WTC11 (cell line): ENCODE measurements at regions not wholly inside any gene's neighbourhood (a gene's known extent, or its start where the extent isn't known, plus 50 kb on each side); places are given as distances from the start of the nearest gene placed in this dataset.

Source experiments
- ATAC-seq: fragments of 200-7000 bp; cut with Tn5 transposase; 2 replicates; pipeline ENCODE4 v1.10.0; 2021; ENCODE audit warnings: mild to moderate bottlenecking, moderate library complexity
- CTCF ChIA-PET: fragments of 300-600 bp; sonication (Branson Sonifier 250); formaldehyde crosslinking; loops from one replicate; lab custom pipeline; 2021; ENCODE audit warnings: antibody characterized with exemption; lab: Charles Lee
- POLR2A ChIA-PET: fragments of 350-600 bp; sonication (Branson Sonifier 250); formaldehyde crosslinking; loops from one replicate; lab custom pipeline; 2021; ENCODE audit warnings: antibody characterized with exemption; lab: Charles Lee
- DNase-seq: peaks from one replicate; pipeline ENCODE4 v3.0.0; 2021; ENCODE audit warnings: low spot score
- H3K27ac Mint-ChIP-seq: 2 replicates; pipeline ENCODE4 v1.8.0; 2021; ENCODE audit warnings: mixed read lengths
- H3K27me3 Mint-ChIP-seq: 2 replicates; pipeline ENCODE4 v1.8.0; 2021; ENCODE audit warnings: low read depth, mild to moderate bottlenecking, moderate library complexity, mixed read lengths
- H3K36me3 Mint-ChIP-seq: 2 replicates; pipeline ENCODE4 v1.8.0; 2021; ENCODE audit warnings: mixed read lengths
- H3K4me1 Mint-ChIP-seq: 2 replicates; pipeline ENCODE4 v1.8.0; 2022; ENCODE audit warnings: mixed read lengths
- H3K4me3 Mint-ChIP-seq: 2 replicates; pipeline ENCODE4 v1.8.0; 2021; ENCODE audit warnings: mild to moderate bottlenecking, moderate library complexity, mixed read lengths
- H3K9me3 Mint-ChIP-seq: 2 replicates; pipeline ENCODE4 v1.8.0; 2021; ENCODE audit warnings: mixed read lengths
- ATF2 ChIP-seq: sonication (generic); formaldehyde crosslinking; IDR thresholded peaks from 2 replicates; pipeline ENCODE4 v1.8.1; 2022; ENCODE audit warnings: low read depth, missing genetic modification reagents, borderline replicate concordance
- ERG ChIP-seq: fragments of 250-450 bp; sonication (Bioruptor Pico); IDR thresholded peaks from 2 replicates; pipeline ENCODE4 v1.8.0; 2021; ENCODE audit warnings: mild to moderate bottlenecking
- FOXJ3 ChIP-seq: sonication (generic); formaldehyde crosslinking; IDR thresholded peaks from 2 replicates; pipeline ENCODE4 v1.9.0; 2021; ENCODE audit warnings: missing genetic modification reagents, mild to moderate bottlenecking, borderline replicate concordance
- GABPB1 ChIP-seq: sonication (generic); formaldehyde crosslinking; IDR thresholded peaks from 2 replicates; pipeline ENCODE4 v1.8.1; 2023; ENCODE audit warnings: mild to moderate bottlenecking, missing genetic modification reagents
- MAX ChIP-seq: sonication (generic); formaldehyde crosslinking; IDR thresholded peaks from 2 replicates; pipeline ENCODE4 v1.8.0; 2022; ENCODE audit warnings: mild to moderate bottlenecking, missing genetic modification reagents
- MLX ChIP-seq: sonication (generic); formaldehyde crosslinking; IDR thresholded peaks from 2 replicates; pipeline ENCODE4 v1.8.1; 2023; ENCODE audit warnings: mild to moderate bottlenecking, missing genetic modification reagents, moderate library complexity
- NFYB ChIP-seq: sonication (generic); formaldehyde crosslinking; conservative IDR thresholded peaks from 2 replicates; pipeline ENCODE4 v1.8.0; 2022; ENCODE audit warnings: low read depth, missing genetic modification reagents
- NR2C2 ChIP-seq: sonication (generic); formaldehyde crosslinking; IDR thresholded peaks from 2 replicates; pipeline ENCODE4 v1.8.0; 2022; ENCODE audit warnings: mild to moderate bottlenecking, missing genetic modification reagents
- NR3C1 ChIP-seq: sonication (generic); formaldehyde crosslinking; conservative IDR thresholded peaks from 2 replicates; pipeline ENCODE4 v1.8.1; 2023; ENCODE audit warnings: low read depth, mild to moderate bottlenecking, missing genetic modification reagents
- SMAD3 ChIP-seq: sonication (generic); formaldehyde crosslinking; IDR thresholded peaks from 2 replicates; pipeline ENCODE4 v1.8.0; 2022; ENCODE audit warnings: missing genetic modification reagents, mild to moderate bottlenecking, borderline replicate concordance
- TEAD1 ChIP-seq: sonication (generic); formaldehyde crosslinking; IDR thresholded peaks from 2 replicates; pipeline ENCODE4 v1.8.0; 2022; ENCODE audit warnings: mild to moderate bottlenecking, missing genetic modification reagents
- USF1 ChIP-seq: sonication (generic); formaldehyde crosslinking; IDR thresholded peaks from 2 replicates; pipeline ENCODE4 v1.8.0; 2022; ENCODE audit warnings: mild to moderate bottlenecking, missing genetic modification reagents
- ZNF138 ChIP-seq: sonication (generic); formaldehyde crosslinking; conservative IDR thresholded peaks from 2 replicates; pipeline ENCODE4 v1.8.1; 2022; ENCODE audit warnings: mild to moderate bottlenecking, moderate library complexity, missing genetic modification reagents
- ZNF425 ChIP-seq: fragments of 250-450 bp; sonication (Bioruptor Pico); conservative IDR thresholded peaks from 2 replicates; pipeline ENCODE4 v1.9.0; 2021; ENCODE audit warnings: mild to moderate bottlenecking
- ZNF671 ChIP-seq: fragments of 250-450 bp; sonication (Bioruptor Pico); IDR thresholded peaks from 2 replicates; pipeline ENCODE4 v1.8.0; 2021; ENCODE audit warnings: mild to moderate bottlenecking
- ZSCAN18 ChIP-seq: fragments of 250-450 bp; sonication (Bioruptor Pico); IDR thresholded peaks from 2 replicates; pipeline ENCODE4 v2.1.2; 2022; ENCODE audit warnings: mild to moderate bottlenecking, moderate library complexity
- TF ChIP-seq, protein P1 (sequence below): sonication (generic); formaldehyde crosslinking; IDR thresholded peaks from 2 replicates; pipeline ENCODE4 v1.8.1; 2023; ENCODE audit warnings: mild to moderate bottlenecking, missing genetic modification reagents
- TF ChIP-seq, protein P2 (sequence below): fragments of 250-450 bp; sonication (Bioruptor Pico); IDR thresholded peaks from 2 replicates; pipeline ENCODE4 v1.9.0; 2021; ENCODE audit warnings: mild to moderate bottlenecking

DNA sequence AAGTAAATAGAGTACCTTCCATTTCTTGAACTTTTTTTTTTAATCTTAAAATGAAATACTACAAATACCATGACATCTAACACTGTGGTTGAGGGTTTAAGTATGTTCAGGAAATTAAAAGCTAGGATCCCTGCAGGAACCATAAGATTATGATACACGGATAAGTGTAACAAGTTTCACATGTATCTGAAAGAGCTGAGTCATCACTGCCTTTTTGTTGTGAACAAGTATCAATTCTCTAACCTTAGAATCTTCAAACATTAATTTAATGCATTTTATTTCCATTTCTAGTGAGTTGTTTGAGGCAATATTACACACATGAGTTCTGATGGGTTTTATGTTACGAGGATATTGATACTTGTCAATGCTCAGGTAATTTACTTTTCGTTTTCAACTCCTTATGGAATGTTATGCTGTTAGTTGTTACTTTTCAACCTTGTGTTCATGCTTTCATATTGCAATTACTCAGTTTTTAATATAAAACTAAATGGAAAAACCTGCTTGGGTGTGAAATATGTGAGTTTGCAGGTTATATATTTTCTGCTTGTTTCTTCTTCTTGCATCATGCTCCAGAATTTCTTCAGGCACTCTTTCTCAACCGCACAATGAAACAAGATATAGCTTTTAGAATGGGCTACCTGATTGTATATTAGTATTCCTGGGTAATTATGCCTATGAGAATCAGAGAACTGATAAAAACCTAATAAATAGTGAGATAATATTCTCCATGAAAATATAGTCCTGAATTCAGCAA, 361.3 kb upstream of the MTNR1B start:
- no peak for ATAC-seq
- no peak for DNase-seq
- H3K9me3 Mint-ChIP-seq: no peaks in the 10 kb centered on the region
- no peak overlapping the region for H3K4me3 Mint-ChIP-seq
- H3K4me1 Mint-ChIP-seq: peaks cover 4% of the 10 kb centered on the region
- CTCF ChIA-PET: no interaction called here
- no peak for TF ChIP-seq NFYB (CRISPR knock-in tag)
- TF ChIP-seq NR3C1 (CRISPR knock-in tag): no peak
- no peak for TF ChIP-seq TEAD1
- TF ChIP-seq, protein P1, sequence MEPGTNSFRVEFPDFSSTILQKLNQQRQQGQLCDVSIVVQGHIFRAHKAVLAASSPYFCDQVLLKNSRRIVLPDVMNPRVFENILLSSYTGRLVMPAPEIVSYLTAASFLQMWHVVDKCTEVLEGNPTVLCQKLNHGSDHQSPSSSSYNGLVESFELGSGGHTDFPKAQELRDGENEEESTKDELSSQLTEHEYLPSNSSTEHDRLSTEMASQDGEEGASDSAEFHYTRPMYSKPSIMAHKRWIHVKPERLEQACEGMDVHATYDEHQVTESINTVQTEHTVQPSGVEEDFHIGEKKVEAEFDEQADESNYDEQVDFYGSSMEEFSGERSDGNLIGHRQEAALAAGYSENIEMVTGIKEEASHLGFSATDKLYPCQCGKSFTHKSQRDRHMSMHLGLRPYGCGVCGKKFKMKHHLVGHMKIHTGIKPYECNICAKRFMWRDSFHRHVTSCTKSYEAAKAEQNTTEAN (CRISPR knock-in tag): no peak
- no peak for TF ChIP-seq ATF2 (CRISPR knock-in tag)
- TF ChIP-seq NR2C2 (CRISPR knock-in tag): no peak
- no peak for TF ChIP-seq ZNF425 (CRISPR knock-in tag)
- no peak for TF ChIP-seq SMAD3 (CRISPR knock-in tag)
- no peak for TF ChIP-seq ZNF671
- no peak for TF ChIP-seq GABPB1 (CRISPR knock-in tag)
- no peak for TF ChIP-seq ERG
- TF ChIP-seq, all 79 proteins: peak for 0
- Mint-ChIP-seq H3K27me3 (no peaks in the 10 kb centered on the region), H3K27ac (no peak overlapping the region), H3K36me3 (no peaks in the 10 kb centered on the region)
- POLR2A ChIA-PET: no interaction called here

DNA sequence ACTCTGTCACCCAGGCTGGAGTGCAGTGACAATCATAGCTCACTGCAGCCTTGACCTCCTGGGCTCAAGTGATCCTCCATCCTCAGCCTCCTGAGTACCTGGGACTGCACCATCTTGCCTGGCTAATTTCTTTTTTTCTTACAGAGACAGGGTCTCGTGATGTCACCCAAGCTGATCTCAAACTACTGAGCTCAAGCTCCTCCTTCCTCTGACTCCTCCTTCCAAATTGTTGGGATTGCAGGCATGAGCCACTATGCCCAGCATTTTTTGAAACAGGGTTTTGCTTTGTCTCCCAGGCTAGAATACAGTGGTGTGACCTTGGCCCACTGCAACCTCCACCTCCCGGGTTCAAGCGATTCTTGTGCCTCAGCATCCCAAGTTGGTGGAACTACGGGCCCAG, 358.3 kb upstream of the MTNR1B start:
- H3K9me3 Mint-ChIP-seq: peaks cover 1% of the 10 kb centered on the region
- no peaks in the 10 kb centered on the region for H3K27me3 Mint-ChIP-seq
- H3K4me3 Mint-ChIP-seq: no peak overlapping the region
- H3K4me1 Mint-ChIP-seq: no peaks in the 10 kb centered on the region
- ATAC-seq (peak; percentile 60), DNase-seq (no peak)
- H3K27ac Mint-ChIP-seq: no peak overlapping the region
- POLR2A ChIA-PET: interaction anchor here (0.6 kb wide), 1 partner anchor 18 kb away, joined by 8 read pairs; no protein-coding TSS in a partner anchor
- CTCF ChIA-PET: no interaction called here
- H3K36me3 Mint-ChIP-seq: no peaks in the 10 kb centered on the region
- TF ChIP-seq MLX (no peak), USF1 (CRISPR knock-in tag) (no peak), ZNF138 (CRISPR knock-in tag) (no peak), ZSCAN18 (CRISPR knock-in tag) (no peak), FOXJ3 (CRISPR knock-in tag) (no peak), MAX (no peak)
- TF ChIP-seq, protein P2, sequence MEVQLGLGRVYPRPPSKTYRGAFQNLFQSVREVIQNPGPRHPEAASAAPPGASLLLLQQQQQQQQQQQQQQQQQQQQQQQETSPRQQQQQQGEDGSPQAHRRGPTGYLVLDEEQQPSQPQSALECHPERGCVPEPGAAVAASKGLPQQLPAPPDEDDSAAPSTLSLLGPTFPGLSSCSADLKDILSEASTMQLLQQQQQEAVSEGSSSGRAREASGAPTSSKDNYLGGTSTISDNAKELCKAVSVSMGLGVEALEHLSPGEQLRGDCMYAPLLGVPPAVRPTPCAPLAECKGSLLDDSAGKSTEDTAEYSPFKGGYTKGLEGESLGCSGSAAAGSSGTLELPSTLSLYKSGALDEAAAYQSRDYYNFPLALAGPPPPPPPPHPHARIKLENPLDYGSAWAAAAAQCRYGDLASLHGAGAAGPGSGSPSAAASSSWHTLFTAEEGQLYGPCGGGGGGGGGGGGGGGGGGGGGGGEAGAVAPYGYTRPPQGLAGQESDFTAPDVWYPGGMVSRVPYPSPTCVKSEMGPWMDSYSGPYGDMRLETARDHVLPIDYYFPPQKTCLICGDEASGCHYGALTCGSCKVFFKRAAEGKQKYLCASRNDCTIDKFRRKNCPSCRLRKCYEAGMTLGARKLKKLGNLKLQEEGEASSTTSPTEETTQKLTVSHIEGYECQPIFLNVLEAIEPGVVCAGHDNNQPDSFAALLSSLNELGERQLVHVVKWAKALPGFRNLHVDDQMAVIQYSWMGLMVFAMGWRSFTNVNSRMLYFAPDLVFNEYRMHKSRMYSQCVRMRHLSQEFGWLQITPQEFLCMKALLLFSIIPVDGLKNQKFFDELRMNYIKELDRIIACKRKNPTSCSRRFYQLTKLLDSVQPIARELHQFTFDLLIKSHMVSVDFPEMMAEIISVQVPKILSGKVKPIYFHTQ (CRISPR knock-in tag): no peak
